ENCODE measurements at regions not wholly inside any gene's neighbourhood (a gene's known extent, or its start where the extent isn't known, plus 50 kb on each side); places are given as distances from the start of the nearest gene placed in this dataset.

DNA sequence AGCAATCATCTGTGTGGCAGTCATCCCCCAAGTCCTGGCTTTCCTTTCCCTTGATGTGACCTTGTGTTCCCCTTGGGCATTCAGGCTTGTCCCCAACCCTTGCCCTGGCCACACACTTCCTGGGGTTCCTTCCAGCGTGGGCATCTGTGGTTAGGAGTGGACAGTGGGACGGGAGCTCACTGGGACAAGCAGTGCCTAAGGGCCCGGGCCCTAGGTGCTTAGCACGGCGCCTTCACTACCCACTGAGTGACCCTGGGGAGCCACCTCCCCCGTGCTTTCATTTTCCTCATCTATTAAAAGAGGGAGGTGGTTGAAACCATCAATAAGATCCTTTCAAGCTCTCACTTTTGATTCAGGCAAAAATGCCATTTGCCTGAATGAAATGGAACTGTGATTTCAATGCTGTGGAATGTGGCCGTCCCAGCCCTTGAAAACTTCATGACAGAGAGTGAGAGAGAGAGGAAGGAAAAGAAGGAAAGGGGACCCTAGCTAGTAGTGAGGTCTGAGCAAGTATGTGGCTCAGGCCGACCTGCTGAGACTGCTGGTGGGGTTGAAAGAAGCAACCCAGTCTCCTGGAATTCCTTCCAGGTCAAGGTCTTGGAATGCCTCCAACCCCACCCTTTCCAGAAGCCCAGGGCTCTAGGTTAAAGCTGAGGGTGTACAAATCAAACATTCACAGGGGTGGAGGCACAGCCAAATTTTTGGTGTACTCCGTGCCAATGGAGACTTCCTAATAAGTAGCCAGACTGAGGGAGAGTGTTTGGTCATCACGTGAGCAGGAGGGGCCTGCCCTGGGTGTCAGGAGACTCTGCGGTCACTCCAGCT, 302.9 kb downstream of the TLE3 start:
- TF ChIP-seq, protein P1, sequence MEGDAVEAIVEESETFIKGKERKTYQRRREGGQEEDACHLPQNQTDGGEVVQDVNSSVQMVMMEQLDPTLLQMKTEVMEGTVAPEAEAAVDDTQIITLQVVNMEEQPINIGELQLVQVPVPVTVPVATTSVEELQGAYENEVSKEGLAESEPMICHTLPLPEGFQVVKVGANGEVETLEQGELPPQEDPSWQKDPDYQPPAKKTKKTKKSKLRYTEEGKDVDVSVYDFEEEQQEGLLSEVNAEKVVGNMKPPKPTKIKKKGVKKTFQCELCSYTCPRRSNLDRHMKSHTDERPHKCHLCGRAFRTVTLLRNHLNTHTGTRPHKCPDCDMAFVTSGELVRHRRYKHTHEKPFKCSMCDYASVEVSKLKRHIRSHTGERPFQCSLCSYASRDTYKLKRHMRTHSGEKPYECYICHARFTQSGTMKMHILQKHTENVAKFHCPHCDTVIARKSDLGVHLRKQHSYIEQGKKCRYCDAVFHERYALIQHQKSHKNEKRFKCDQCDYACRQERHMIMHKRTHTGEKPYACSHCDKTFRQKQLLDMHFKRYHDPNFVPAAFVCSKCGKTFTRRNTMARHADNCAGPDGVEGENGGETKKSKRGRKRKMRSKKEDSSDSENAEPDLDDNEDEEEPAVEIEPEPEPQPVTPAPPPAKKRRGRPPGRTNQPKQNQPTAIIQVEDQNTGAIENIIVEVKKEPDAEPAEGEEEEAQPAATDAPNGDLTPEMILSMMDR (conservative IDR thresholded peaks at IDR 0.05) = no peak
- TF ChIP-seq EZH2 (IDR thresholded peaks at IDR 0.05; ENCODE audit: low read depth) = no peak

Measured in PC-9 (cell line).